ENCODE measurements at regions not wholly inside any gene's neighbourhood (a gene's known extent, or its start where the extent isn't known, plus 50 kb on each side); places are given as distances from the start of the nearest gene placed in this dataset.

- no peak for DNase-seq (ENCODE audit: low spot score)
Measured at GRCh38 chr1:53378061-53378460, 50.2 kb upstream of the LRP8 start.

- no peak for DNase-seq (ENCODE audit: low spot score)
Measured at GRCh38 chr1:53378932-53379661, 51.2 kb upstream of the LRP8 start.

- no peak for DNase-seq (ENCODE audit: low spot score)
Measured at GRCh38 chr1:53379662-53380002, 51.8 kb upstream of the LRP8 start.

DNA sequence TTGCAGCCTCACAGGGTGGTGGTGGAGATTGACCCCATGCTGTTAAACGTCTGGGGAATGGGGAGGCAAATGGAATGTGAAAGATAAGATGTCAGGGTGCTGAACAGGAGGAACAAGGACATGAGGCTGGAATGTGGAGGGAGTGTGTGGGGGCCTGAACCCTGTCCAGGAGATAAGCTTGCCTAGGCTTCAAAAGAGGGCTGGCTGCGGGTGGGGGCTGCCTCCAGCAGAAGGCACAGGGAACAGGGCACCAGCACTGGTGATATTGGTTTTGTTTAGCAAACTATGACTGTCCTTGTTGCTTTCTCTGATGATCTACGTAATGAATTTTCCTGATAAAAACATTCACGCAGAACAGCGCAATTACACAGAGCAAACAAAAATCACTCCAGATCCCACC is 52.4 kb upstream of the LRP8 start:
- no peak for DNase-seq (ENCODE audit: low spot score)

DNA sequence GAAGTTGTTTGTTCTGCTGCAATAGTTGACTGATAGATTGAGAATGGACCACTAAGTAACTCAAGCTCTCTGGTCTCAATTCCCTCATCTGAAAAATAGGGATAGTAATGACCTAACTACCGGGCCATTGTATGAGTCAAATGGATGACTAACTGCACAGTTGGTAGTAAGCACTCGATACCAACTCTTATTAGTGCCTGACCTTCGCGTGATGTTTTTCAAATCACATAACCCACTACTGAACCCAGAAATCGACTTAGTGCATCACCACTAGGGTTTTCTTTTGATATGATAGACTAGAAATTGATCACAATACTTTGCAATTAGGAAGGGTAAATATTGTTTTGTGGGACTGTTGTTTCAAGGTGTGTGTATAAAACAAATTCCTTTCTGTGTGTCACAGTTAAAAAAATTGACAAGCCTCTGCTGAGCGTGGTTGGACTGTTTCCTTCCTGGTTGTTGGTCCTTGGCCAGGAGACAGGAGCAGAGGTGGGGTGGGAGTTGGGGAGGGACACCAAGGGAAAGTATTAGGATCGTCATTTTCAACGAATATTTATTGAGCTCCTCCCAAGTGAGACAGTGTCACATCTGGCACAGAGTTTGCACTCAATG is 54.0 kb upstream of the LRP8 start:
- no peak for DNase-seq (ENCODE audit: low spot score)

DNA sequence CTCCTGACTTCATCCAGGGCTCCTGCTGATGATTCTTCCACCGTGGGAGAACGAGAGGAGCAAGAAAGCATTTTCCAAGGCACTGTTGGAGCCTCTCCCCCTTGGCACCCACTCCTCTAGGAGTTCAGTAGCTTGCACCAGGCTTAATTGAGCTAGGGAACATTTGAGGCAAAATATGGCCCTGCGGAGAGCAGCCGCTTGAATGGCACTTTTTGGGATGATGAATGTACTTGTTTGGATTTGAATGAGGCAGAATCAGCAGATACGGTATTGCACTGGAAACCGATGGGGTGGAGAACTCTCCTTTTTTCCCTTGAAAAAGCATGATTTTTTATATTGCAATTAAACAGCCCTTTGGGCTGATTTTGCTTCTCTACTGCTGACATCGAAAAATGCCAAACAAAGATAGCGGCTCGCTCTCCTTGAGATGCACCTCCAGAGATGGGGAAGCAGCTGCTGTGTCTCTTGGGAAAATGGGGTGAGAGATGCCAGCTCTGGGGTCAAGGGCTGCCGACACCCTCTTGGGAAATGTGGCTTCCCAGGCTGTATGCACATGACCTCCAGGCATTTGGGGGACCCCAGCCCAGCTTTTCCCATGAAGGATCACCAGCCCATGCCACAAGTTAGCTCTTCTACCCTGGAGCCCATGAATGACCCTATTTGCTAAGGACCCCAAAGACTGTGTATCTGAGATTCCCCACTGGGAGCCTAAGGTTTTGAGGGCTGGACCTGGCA is 55.4 kb upstream of the LRP8 start:
- no peak for DNase-seq (ENCODE audit: low spot score)

GRCh38 chr1:53384796-53385195 is 56.9 kb upstream of the LRP8 start:
- DNase-seq (ENCODE audit: low spot score), result no peak

DNA sequence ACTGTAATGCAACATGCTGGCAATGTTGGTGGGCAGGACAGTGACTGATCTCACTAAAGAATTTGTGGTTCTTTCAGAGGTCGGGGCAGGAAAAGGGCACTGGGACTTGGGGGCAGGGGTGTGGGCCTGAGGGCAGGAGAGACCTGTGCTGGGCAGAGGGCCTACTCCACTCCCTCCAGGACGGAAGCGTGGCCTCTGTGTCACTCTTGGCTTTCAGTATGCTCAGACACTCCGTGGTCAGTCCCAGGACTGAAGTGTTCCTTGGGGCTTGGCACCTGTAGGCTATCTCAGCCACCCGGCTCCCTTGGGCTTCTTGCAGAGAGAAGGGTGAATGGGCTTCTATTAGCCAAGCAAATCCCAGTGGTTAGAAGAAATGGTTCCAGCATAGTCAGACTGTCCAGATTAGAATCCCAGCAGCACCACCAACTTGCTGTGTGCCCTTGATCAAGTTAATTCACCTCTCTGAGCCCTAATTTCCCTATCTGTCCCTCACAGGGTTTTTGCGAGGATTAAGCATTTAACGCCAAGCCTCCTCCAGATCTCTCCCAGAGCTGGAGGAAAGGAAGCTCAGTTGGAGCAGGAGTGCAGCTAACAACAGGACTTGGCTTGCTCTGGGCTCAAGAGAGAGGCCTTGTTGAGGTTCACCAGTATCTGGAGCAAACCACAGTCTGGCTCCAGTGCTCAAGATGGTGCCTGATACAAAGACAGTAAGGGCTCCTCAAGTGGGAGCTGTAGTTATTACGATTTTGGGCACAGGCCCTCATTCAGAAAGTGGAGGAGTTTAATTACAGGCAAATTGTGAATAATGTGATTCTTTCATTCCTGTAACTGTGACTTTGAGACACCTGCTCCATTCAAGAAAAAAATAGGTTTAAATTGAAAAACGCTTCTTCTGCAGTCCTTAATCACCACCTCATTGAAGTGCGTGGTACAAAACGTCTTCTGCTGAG is 57.7 kb upstream of the LRP8 start:
- no peak for DNase-seq (ENCODE audit: low spot score)

DNA sequence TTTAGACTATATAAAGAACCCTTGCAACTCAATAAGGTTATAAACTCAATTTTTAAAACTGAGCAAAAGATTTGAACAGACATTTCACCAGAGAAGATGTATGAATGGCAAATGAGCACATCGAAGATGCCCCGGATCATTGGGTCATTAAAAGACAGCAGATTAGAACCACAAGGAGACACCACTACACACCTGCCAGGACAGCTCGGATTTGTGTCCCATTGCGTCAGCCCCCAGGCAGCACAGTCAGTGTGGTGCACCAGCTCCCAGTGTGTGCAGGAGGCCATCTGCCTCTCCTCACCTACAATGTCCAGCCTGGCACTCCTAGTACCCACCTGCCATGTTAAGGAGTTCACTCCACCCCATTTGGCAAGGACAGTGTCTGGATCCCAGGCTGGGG is 61.1 kb upstream of the LRP8 start:
- DNase-seq (ENCODE audit: low spot score), result no peak

DNA sequence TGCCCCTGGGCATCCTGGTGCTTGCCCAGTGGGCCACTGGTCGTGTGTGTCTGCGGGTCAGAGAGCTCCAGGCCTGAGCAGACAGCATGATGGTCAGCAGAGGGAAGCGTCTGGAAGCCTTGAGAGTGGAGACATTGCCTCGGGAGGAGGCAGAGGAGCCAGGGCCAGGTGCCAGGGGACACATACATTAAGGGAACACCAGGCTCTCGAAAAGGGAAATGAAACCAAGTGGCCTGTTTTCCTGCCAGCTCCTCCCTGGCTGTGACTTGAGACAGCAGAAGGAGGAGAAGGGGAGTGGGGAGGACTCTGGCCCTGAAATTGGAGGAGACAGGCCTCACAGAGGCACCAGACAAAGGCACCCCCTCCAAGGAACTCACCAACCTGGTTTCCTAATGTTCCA is 62.4 kb upstream of the LRP8 start:
- DNase-seq (ENCODE audit: low spot score), result no peak

DNA sequence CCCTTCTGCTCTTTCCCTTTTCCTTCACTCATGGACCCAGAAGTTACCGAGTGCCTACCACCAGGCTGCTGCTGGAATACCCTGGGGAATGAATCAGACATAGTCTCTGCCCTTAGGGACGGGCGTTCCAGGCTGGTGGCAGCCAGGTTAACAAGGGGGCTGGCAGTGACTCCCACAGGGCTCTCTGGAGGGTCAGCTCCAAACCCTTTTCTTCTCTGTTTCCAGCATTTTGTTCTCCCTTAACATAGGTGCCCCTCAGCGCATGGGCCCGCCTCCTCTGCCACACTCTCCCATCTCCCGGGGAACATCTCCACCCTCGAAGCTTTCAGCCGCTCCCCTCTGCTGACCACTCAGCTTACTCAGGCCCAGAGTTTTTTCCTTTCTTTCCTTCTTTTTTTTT is 62.9 kb upstream of the LRP8 start:
- no peak for DNase-seq (ENCODE audit: low spot score)

GRCh38 chr1:53391296-53391695 is 63.4 kb upstream of the LRP8 start:
- DNase-seq (ENCODE audit: low spot score), result no peak

DNA sequence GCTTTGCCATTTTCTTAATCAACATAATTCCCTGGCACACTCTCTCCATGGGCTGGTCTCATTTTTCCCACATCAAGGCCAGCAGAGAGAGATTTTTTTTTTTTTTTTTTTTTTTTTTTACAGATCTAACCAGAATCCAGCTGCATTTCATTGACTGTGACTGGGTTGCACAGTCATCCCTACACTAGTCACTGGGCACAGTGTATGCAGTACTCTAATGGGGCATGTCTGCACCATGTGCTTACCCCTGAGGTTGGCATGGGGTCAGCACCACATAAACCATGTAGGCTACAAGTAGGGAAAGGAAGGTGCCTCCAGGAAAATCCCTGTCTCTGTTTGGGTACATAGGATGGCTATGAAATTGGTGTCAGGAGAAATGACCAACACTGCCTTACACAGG is 64.1 kb upstream of the LRP8 start:
- no peak for DNase-seq (ENCODE audit: low spot score)

DNA sequence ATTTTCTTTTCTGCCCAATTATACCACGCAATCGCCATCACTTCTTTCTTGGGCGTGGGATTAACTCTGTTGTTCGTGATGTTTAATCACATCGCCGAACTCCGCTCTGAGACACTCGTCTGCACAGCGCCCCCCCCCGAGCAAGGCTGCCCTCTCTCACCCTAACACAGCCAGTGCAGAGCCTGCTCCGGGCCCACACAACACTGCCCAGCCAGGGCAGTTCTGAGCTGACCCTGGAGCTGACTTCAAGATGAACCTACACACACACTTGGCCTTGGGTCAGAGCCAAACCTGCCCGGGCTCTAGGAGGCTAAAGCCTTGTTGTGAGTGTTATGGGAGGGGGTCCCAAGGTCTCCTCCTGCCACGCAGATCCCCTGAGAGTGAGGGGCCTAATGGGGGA is 64.6 kb upstream of the LRP8 start:
- no peak for DNase-seq (ENCODE audit: low spot score)

DNA sequence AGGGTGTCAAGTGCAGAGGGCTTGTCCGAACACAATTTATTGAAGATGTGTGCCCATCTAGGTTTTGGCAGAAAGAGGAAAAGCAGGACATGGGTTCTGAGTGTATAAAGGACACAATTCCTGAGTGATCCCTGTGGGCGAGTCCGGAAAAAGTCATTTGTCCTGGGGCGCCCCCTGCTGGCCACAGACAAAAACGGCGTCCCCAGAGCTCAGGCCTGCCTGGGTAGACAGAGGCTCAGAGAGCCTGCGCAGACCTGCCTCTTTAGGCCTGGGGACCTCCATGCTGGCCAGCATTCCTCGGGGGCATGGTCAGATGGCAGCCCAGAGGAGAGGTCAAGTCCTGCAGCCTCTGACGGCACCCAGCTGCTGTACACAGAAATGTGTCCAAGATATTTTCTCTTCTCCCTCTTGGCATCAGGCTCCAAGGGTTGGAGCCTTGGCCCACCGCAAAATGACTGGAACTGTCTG is 65.5 kb upstream of the LRP8 start:
- peak; percentile 74 for DNase-seq (ENCODE audit: low spot score)

DNA sequence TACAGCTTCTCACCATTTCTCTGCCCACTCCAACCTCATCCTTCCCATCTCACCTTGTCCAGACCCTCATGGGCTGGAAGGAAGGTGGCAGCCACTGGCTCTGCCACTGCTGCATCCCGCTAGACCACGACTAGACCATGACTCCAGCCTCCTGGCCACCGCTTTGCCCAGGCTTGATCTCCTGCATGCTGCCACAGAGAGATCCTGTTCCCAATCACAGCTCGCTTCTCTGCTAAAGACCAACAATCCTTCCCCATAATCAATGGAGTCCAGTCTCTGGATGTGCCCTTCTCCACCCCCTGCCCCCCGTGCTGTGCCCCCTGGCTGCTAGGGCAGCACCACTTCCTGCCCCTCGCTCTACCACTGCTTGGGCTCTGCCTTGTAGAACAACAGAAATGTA is 64.9 kb upstream of the DMRTB1 start:
- DNase-seq (ENCODE audit: low spot score), result no peak

GRCh38 chr1:53395671-53396215 is 63.5 kb upstream of the DMRTB1 start:
- no peak for DNase-seq (ENCODE audit: low spot score)

DNA sequence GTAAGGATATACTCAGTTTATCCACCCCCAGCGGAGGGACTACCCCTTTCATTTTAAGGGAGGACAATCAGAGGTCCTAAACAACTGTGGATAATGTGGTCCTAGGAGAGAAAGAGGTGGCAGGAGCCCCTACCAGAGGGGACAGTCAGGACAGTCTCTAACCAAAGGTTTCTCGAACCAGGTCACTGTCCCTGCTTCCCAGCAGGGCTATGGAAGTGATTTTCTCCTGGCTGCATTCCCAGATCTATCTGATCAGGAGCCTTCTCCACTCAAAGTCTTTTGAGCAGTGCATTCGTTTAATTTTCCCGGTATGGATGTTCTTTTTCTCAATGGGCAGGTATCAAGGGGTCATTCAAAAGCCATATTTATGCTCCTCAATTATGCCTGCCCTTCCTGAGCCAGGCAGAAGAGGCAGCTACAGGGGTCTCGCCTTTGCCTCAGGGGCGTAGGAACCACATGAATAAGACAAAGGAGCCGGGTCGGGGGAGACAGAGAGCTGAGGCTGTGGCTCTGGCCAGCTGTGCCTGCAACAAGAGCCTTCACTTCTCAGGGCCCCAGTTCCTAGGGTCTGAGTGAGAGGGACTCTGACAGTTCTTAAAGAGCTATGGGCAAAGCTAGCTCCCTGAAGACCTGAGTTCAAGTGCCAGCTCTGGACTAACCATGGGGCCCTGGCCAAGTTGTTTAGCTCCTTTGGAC is 62.5 kb upstream of the DMRTB1 start:
- no peak for DNase-seq (ENCODE audit: low spot score)

DNA sequence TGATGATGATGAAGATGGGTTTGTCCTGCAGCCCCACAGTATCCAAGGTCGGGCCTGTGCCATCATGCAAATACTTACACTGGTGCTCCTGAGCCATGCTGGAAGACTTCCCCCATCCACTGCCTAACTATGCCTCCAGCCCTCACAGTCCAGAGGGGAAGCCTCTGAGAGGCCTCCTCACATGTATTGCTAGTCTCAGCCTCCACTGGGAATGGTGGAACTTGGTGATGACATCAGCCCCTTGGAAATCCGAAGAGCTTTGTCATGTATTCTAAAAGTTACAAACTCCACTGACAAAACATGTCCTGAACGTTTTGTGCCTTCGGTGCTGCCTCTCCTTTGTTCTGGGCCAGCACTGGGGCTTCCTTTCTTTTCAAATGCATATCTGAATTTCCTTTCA is 61.1 kb upstream of the DMRTB1 start:
- DNase-seq (ENCODE audit: low spot score), result no peak

DNA sequence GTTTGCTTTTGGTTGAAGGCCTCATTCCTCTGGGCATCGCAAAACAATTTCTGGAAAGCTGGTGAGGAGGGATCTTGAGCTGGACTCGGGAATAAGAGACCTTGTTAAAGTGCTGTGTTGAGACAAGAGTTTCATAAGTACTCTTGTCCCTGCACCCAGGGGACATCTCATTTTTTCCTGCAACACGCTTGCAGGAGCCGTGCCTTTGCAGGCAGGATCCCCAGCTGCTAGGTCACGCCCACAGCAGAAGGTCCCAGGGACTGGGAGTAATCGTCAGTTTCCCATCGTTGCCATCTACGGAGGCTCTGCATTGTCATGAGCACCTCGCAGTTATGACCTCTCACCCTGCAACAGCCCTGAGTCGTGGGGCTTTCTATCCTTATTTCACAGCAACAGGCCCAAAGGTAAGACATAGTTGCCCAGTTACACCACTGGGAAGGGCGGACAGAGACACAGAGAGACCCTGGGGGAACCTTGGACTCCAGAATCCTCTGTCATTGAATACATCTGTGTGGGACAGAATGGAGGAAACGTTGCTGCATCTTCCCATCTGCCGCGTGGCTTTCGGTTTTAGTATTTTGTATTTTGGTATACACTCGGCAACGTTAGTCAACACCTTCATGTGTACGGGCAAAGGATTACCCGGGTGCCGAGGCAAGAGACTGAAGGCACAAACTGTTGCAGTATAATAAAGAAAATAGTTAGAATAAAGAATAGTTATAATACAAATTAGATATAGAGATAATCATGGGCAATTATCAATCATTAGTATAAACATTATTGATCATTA is 60.4 kb upstream of the DMRTB1 start:
- DNase-seq (ENCODE audit: low spot score), result no peak
